ENCODE measurements at regions not wholly inside any gene's neighbourhood (a gene's known extent, or its start where the extent isn't known, plus 50 kb on each side); places are given as distances from the start of the nearest gene placed in this dataset.

DNA sequence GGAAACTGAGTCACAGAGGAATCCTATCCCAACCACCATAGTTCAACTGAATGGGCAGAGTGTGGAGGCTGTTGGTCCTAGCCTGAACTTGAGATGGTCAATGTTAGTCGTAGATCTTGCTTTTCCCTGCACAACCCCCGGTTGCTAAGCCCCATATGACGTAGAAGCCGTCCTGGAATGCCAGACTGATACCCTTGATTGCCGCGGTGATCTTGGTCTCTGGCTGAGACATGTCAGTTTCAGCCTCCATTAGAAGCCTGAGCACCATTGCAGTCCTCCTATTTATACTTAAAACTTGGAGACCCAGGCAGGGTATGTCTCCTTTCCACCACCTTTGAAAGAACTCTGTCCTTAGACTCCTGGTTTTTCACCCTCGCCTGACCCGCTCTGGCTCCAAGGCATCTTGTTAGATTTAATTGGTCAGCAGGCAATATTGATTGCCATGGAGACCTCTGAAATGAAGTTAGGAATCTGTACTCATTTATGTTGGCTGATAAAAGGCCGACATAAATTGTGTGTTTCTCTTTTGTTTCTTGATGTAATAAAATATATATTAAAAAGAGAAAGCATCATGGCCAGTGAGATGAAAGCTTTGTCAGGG is 53.4 kb downstream of the RPLP1 start:
- in situ Hi-C loops (cut with HindIII; ENCODE audit: low sequenced_read_pairs), result loop anchor here (25.0 kb wide), 1 partner anchor 381 kb away; no protein-coding TSS in a partner anchor

DNA sequence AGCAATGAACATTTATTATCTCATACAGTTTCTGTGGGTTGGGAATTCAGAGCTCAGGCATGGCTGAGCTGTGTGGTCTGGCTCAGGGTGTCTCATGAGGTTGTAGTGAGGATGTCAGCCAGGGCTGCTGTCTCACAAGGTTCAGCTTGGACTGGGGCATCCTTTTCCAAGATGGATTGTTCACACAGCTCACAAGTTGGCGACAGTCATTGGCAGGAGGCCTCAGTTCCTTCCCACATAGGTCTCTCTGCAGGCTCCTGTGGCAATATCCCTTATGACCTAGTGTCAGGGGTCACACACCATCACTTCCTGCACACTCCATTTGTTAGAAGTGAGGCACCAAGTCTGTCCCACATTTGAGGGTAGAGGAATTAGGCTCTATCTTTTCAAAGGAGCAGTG is 56.0 kb downstream of the RPLP1 start:
- in situ Hi-C loops (cut with HindIII; ENCODE audit: low sequenced_read_pairs), result loop anchor here (25.0 kb wide), 1 partner anchor 379 kb away; no protein-coding TSS in a partner anchor

DNA sequence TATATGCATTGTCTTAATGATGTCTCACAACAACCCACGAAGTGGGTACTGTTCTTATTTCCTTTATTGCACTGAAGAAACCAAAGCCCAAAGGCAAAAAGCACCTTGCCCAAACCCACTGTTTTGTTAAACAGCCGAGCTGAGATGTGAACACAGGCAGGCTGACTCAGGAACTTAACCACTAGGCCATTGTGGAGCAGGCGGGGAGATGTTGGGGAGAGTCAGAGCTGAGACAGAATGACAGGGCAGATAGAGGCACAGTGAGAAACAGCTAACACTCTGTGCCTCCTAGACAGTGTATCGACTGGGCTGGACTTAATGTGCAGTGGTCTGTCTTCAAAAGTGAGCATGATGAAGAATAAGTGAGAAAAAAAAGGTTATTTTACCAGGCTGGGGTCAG is 56.5 kb downstream of the RPLP1 start:
- in situ Hi-C loops (cut with HindIII; ENCODE audit: low sequenced_read_pairs), result loop anchor here (25.0 kb wide), 1 partner anchor 378 kb away; no protein-coding TSS in a partner anchor

DNA sequence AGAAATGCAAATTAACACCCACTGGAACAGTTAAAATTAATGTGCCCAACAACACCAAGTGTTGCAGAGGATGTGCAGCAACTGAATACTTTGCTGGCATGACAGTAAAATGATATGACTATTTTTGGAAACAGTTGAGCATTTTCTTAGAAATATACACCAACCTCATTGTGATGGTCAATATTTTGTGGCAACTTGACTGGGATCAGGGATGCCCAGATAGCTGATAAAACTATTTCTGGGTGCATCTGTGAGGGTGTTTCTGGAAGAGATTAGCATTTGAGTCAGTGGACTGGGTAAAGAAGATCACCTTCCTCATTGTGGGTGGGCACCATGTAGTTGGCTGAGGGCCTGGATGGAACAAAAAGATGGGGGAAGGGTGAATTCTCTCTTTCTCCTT is 57.9 kb downstream of the RPLP1 start:
- in situ Hi-C loops (cut with HindIII; ENCODE audit: low sequenced_read_pairs), result loop anchor here (25.0 kb wide), 1 partner anchor 377 kb away; no protein-coding TSS in a partner anchor

DNA sequence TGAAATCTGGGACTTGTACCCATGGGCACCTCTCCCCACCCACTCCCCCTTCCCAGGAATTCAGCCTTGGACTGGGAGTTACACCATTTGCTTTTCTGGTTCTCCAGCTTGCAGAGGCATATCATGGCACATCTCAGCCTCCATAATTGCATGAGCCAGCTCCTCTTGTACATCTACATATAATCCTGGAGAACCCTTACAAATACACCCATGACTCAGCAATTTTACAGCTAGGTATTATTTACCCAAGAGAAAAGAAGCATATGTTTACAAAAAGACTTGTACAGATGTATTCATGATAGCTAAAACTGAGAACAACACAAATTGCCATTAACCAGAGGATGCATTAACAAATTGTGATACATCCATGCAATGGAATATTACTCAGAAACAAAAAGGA is 58.4 kb downstream of the RPLP1 start:
- in situ Hi-C loops (cut with HindIII; ENCODE audit: low sequenced_read_pairs), result loop anchor here (25.0 kb wide), 1 partner anchor 376 kb away; no protein-coding TSS in a partner anchor

DNA sequence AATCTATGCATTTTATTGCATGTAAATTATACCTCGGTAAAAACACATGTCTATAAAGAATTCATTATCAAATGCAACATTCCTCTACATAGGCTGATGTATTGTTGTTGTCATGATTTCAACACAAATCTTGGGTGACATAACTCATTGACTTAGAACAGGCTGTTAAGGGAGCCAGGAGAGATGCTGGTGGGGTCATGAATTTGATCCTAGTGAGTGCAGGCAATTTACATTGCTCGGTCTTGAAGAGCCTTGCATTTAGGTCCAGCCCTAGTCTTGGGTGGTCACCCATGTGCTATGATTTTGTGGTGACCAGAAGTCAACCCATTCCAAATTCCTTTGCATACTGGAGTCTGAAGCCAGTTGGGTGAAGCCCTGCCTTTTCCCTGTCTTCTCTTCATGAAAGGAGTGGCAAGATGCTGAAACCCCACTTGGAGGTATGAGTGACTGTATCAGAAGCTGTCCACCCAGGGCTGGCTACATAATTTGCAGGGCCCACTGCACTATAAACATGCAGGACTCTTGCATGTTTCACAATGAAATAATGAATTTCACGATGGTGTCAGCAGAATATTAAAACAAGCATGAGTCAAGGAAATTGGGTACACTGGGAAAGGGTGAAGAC is 59.2 kb downstream of the RPLP1 start:
- in situ Hi-C loops (cut with HindIII; ENCODE audit: low sequenced_read_pairs), result loop anchor here (25.0 kb wide), 1 partner anchor 375 kb away; no protein-coding TSS in a partner anchor

DNA sequence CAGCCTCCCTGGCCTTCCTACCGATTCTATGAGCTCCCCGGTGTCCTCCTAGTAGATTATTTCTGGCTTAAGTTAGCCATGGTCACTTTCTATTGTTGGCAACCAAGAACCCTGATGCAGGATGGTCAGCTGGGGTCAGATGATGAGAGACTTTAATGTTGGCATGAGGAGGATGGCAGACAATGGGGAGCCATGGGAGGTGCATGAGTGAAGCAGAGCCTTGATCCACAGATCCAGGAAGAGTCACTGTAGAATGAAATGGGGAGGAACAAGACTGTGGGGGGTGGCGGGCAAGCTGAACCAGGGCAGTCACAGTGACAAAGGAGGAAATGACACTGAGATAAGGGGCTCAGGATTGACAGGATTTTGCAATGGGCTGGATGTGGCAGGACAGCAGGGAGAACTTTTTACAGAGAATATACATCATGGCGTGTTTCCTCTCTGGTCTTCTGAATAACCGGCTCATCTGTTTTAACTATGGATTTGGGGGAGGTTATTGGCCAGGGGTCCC is 60.9 kb downstream of the RPLP1 start:
- in situ Hi-C loops (cut with HindIII; ENCODE audit: low sequenced_read_pairs), result loop anchor here (25.0 kb wide), 1 partner anchor 374 kb away; no protein-coding TSS in a partner anchor

DNA sequence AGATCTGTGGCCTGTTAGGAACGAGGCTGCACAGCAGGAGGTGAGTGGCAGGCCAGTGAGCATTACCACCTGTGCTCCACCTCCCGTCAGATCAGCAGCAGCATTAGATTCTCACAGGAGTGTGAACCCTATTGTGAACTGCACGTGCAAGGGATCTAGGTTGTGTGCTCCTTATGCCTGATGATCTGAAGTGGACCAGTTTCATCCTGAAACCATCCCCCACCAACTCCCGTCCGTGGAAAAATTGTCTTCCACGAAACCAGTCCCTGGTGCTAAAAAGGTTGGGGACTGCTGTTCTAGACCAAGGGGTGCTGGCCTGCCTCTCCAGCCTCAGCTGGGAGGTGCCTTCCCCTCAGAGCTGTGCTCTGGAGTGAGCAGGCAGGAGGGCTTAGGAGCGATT is 61.4 kb downstream of the RPLP1 start:
- in situ Hi-C loops (cut with HindIII; ENCODE audit: low sequenced_read_pairs), result loop anchor here (25.0 kb wide), 1 partner anchor 373 kb away; no protein-coding TSS in a partner anchor

DNA sequence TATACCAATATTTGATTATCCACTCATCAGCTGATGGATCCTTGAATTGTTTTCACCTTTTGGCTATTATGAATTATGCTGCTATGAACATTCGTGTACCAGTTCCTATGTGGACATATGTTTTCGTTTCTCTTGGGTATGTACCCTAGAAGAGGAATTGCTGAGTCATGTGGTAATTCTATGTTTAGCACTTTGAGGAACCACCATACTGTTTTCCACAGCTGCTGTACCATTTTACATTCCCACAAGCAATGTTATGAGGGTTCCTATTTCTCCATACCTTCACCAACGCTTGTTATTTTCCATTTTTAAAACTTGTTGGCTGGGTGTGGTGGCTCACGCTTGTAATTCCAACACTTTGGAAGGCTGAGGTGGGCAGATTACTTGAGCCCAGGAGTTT is 62.9 kb downstream of the RPLP1 start:
- in situ Hi-C loops (cut with HindIII; ENCODE audit: low sequenced_read_pairs), result loop anchor here (25.0 kb wide), 1 partner anchor 372 kb away; no protein-coding TSS in a partner anchor

DNA sequence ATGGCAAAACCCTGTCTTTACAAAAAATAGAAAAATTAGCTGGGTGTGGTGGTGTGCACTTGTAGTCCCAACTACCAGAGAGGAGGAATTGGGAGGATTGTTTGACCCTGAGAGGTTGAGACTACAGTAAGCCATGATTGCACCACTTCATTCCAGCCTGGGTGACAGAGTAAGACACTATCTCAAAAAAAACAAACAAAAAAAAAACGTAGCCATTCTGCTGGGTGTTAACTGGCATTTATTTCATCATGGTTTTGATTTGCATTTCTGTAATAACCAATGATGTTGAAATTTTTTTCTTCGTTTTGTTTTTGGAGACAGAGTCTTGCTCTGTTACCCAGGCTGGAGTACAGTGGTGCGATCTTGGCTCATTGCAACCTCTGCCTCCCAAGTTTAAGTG is 63.3 kb downstream of the RPLP1 start:
- in situ Hi-C loops (cut with HindIII; ENCODE audit: low sequenced_read_pairs), result loop anchor here (25.0 kb wide), 1 partner anchor 371 kb away; no protein-coding TSS in a partner anchor

DNA sequence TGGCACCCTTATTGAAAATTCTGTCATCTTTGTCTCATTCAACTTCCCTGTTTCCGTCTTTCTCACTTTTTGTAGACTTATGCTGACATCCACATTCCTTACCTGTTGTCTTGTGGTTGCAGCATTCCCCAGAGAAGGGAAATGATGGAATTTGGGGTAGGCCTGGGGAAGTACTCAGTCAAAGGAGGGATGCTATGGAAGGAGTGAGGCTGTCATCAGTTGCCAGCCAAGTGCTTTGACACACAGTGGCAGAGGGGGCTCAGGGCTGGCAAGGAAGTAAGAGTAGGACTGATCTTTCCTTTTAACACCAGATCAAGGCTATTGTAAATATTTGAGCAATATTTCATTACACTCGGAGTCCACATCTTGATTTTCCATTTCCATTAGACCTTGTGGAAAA is 64.4 kb downstream of the RPLP1 start:
- in situ Hi-C loops (cut with HindIII; ENCODE audit: low sequenced_read_pairs), result loop anchor here (25.0 kb wide), 1 partner anchor 370 kb away; no protein-coding TSS in a partner anchor

DNA sequence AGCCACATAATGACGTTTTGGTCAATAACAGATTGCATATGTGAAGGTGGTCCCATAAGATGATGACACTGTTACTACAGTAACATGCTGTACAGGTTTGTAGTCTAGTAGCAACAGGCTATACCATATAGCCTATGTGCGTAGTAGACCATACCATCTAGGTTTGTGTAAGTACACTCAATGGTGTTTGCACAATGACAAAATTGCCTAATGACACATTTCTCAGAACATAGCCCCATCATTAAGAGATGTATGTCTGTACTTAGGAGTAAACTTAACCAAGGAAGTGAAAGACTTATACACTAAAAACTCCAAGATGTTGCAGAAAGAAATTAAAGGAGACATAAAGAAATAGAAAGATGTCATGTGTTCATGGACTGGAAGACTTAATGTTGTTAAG is 66.2 kb downstream of the RPLP1 start:
- in situ Hi-C loops (cut with HindIII; ENCODE audit: low sequenced_read_pairs), result loop anchor here (25.0 kb wide), 1 partner anchor 368 kb away; no protein-coding TSS in a partner anchor

DNA sequence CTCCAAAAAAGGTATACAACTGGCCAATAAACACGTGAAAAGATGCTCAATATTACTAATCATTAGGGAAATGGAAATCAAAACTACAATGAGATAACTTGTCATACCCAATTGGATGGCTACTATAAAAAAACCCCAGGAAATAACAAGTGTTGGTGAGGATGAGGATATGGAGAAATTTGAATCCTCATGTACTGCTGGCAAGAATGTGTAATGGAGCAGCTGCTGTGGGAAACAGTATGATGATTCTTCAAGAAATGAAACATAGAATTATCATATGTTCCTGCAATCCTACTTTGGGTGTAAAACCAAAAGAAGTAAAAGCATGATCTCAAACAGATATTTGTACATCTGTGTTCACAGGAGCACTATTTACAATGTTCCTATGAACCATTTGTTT is 67.4 kb downstream of the RPLP1 start:
- in situ Hi-C loops (cut with HindIII; ENCODE audit: low sequenced_read_pairs), result loop anchor here (25.0 kb wide), 1 partner anchor 367 kb away; no protein-coding TSS in a partner anchor

DNA sequence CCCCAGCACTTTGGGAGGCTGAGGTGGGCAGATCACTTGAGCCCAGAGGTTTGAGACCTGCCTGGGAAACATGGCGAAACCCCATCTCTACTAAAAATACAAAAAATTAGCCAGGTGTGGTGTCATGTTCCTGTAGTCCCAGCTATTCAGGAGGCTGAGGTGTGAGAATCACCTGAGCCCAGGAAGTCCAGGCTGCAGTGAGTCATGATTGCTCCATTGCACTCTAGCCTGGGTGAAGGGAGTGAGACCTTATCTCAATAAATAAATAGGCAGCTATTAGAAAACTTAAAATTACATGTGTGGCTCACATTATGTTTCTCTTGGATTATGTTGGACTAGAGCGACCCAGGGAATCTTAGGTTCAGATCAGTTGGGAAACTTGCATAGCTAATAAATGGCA is 69.7 kb downstream of the RPLP1 start:
- in situ Hi-C loops (cut with HindIII; ENCODE audit: low sequenced_read_pairs), result loop anchor here (25.0 kb wide), 1 partner anchor 365 kb away; no protein-coding TSS in a partner anchor

DNA sequence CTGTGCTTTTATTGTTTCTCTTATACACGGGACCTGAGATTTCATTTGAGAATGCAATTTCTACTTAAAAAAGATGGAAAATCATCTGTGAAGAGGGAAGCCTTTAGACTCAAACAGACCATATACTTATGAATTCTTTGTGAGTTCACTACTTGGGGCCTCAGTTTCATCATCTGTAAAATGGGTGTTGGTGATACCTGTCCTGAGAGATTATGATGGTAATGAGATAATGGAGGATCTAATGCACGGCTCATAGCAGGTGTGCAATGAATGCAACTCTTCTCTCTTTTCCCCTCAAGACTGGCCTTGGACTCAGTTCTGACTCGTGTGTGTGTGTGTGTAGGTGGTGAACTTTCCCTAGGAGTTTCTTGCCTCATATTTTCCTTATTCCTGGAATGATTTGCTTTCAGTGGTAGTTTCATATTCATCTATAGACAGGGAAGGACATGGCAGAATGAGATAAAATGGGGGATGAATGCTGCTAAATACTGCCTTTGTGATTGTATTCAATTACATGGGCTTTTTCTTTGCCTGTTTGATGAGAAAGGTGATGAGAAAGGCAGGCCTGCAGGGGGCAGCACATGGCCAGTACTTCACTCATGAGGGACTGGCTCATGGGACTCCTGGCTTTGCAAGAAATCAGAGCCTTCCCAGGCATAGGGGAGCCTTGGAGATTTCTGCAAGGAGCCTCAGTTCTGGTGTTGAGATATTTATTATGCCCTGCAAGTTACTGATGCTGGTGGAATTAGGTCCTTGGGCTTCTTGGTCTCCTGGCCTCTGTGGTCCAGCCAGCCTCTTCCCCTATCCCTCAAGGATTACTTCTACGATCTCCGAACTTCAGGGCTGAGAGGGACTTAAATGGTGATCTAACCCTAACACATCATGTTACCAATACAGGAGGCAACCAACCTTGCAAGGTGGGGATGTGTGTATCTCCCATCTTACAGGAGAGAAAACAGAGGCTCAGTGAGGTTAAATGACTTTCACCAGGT is 70.7 kb downstream of the RPLP1 start:
- in situ Hi-C loops (cut with HindIII; ENCODE audit: low sequenced_read_pairs), result loop anchor here (25.0 kb wide), 1 partner anchor 364 kb away; no protein-coding TSS in a partner anchor

DNA sequence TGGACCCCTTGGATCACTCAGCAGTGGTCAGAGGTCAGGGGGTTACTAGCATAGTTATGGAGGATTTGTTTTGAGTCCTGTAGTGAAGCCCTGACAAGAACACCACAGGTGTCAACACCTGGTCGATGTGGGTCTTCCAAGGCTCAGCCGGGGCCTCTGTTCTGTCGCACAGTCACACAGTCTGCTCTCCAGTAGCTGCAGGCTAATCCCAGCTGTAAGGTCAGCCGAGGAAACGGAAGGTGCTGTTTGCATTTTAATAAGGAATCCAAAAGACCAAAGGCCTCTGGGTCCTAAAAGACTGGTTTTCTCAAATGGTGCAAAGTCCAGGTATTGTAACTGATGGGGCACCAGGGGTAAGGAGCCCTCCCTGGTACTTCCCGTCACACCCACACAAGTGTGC is 71.7 kb downstream of the RPLP1 start:
- in situ Hi-C loops (cut with HindIII; ENCODE audit: low sequenced_read_pairs), result loop anchor here (25.0 kb wide), 1 partner anchor 363 kb away; no protein-coding TSS in a partner anchor

DNA sequence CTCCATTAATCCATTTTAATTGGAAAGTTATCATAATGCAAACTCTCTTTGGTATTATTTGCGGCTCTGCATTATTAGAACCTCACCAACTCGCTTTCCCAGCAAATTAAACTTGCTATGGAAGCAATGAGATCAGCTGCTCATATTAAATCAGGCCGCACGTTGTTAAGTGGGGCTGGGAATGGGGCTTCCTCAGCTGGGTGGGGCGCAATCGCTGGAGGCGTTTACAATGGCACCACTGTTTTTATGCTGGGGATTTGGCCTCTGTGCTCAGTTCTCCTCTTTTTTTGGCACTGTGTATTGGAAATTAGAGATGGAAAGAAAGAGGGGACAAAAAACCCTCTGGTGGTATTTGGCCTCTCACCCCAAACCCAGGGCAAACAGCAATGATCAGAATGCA is 72.2 kb downstream of the RPLP1 start:
- in situ Hi-C loops (cut with HindIII; ENCODE audit: low sequenced_read_pairs), result loop anchor here (25.0 kb wide), 1 partner anchor 362 kb away; no protein-coding TSS in a partner anchor

DNA sequence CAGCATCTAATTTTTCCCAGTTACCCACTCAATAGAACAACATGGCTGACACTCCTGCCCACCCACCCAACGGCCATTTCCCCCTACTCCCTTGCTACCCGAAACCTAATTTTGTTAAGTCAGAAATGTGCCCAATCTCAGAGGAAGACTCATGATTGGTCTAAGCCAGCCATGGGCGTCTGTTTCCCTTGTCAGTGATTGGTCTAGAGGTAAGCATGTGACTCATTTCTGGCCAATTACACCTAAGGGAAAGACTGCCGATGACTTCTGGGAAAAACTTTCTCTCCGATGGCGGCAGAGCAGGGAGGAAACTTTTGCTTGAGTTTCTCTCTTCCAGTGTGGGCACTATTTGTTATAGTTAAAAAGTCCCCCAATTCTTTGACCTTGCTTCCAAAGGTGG is 72.9 kb downstream of the RPLP1 start:
- in situ Hi-C loops (cut with HindIII; ENCODE audit: low sequenced_read_pairs), result no loop called here

DNA sequence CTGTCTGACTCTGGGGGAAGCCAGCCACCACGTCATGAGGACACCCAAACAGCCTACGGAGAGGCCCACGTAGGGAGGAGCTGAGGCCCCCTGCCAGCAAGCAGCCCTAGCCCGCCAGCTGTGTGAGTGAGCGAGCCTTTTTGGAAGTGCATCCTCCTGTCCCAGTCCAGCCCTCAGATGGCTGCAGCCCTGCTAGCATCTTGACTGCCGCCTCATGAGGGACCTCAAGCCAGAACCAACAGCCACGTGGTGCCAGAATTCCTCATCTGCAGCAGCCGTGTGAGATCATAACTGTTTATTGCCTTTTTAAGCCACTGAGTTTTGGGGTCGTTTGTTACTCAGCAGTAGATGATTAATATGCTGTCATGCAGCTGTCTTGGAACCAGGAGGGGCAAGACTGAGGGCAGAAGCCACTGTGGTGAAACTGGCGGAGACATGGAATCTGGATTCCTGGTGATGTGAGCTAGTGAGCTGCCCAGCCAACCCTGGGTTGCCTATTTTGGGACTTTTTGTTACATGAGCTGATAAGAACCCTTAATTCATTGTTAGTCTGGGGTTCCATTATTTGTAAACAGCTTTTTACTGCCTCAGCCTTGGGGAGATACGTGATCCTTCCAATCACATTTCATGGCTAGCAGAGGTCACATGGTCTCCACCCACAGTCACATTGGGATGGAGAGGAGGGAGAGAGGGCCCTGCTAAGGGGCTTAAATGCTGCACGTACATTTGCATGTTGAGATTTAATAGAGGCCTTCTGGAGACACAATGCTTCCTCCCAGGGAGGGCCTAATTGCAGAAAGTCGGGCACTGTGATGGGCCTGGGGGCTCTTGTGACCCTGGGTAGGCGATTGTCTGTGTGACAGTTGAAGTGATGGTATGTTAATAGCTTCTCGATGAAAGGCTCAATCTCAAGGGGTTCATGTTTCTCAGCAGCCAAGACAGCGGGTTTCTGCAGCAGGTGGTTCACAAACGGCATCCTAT is 73.8 kb downstream of the RPLP1 start:
- in situ Hi-C loops (cut with HindIII; ENCODE audit: low sequenced_read_pairs), result no loop called here
